ENCODE measurements at regions not wholly inside any gene's neighbourhood (a gene's known extent, or its start where the extent isn't known, plus 50 kb on each side); places are given as distances from the start of the nearest gene placed in this dataset.

DNA sequence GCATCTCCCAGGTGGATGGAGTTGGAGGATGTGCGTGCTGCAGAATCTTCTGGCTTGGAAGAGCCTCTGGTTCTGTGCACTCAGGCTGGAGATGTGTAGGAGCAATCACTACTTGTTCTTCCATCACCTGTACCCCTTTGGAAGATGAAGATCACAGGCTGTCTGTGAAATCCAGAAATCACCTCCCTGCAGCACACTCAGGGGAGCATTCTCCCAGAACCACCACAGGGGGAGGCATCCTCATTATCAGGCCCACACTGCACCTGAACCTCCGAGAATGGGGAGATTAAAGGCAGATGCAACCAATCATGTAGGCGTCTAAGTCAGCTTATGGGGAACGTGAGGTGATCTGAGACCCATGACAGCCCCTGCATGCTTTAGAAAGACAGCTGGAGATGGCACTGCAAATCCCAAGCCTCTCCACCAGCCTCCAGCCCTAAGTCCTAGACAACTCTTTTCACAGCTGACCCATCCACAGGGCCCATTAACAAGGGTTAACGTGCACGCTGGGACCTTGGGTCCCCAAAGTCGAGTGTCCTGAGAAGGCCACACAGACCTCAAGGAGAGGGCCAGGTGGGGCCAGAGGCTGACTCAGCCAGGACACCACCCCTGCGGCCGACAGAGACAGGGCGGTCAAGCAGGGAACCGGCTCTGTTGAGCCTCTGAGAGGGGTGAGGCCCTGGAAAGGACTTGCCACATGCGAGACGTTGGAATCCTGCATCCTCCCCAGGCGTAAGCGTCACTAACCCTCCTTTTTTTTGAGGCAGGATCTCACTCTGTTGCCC, 314.9 kb downstream of the EIPR1 start:
- DNase-seq: no peak

DNA sequence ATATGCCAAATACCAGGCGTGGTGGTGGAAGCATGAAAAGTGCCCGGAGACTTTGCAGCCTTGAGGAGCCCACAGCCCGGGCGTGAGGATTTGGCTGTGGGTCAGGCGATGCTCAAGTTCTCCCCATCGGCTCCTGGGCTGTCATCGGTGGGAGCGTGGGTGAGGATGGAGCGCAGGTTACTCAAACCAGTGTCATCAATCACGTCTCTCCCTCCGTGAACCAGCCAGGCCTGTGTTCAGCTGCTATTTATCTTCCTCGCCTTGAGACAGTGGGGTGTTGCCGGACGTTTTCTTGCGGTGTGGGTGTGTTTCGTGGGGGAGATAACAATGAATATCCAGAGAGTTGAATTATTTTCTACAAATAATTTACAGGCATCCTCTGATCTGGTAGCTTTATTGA, 317.6 kb downstream of the EIPR1 start:
- no peak for DNase-seq

DNA sequence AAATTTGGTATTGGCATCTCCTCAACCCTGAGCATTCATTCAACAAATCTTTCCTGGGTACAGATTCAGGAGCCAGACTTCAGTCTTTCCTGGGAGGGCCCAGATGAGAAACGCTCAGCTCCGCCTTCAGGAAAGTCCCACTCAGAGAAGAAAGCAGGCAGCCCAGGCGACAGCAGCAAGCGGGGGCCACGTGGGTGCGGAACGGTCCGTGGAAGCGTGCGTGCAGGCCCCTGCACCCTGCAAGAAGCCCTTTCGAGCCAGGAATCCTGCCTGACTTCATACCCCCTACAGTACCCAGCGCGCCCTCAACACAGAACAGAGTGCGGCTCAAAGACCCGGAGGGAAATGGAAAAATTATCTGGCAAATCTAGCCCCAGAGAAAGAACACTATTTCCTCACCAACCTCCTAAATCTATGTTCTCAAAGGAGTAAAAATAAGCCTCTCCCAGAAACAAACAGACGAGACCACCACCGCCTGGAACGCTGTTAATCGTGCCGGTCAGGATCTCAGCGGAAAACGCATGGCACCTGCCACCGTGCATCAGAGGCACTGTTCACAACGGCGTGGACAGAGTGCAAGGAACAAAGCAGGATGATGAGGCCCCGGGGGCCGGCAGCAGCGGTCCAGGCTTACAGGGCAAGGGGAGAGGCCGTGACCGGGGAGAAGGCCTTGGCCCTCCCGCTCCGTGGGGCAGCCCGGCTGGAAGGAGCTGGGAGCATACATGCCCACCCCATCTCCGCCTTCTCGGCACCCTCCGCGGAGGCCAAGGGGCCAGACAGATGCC, 318.3 kb downstream of the EIPR1 start:
- peak; percentile 19 for DNase-seq

DNA sequence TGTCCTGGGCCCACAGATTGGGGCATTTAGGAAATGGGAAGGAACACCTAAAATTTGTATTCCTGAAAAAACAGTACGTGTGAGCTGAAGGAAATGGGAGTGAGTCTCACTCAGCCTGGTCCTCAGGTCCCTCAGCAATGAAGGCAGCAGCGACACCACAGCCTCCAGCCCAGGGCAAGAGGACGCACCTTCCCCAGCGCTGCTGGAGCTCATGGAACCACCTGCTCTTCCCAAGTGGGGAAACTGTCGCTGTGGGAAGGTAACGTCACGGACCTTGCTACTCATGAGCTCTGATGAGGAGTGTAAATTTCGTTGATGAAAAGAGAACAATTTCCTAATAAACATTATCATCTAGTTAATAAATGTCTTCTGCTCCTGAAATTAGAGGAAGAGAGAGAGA, 323.6 kb downstream of the EIPR1 start:
- no peak for DNase-seq

DNA sequence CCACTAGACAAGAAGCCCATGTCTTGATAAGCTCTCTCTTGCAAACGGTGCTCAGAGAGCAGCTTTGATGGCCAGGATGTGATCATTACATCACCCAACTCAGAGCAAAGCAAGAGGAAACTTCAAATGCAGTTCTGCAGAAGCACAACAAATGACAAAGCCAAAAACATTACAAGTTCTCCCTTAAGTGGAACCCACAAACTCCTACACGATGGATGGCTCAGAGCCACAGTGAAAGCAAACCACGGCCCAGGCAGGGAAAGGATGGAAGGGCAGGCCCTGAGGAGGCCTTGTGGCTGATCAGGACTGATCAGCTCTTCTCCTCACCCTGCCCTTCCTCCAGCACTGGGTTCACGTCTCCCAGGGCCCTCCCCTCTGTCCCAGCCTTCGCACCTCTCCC, 326.4 kb downstream of the EIPR1 start:
- DNase-seq: no peak

DNA sequence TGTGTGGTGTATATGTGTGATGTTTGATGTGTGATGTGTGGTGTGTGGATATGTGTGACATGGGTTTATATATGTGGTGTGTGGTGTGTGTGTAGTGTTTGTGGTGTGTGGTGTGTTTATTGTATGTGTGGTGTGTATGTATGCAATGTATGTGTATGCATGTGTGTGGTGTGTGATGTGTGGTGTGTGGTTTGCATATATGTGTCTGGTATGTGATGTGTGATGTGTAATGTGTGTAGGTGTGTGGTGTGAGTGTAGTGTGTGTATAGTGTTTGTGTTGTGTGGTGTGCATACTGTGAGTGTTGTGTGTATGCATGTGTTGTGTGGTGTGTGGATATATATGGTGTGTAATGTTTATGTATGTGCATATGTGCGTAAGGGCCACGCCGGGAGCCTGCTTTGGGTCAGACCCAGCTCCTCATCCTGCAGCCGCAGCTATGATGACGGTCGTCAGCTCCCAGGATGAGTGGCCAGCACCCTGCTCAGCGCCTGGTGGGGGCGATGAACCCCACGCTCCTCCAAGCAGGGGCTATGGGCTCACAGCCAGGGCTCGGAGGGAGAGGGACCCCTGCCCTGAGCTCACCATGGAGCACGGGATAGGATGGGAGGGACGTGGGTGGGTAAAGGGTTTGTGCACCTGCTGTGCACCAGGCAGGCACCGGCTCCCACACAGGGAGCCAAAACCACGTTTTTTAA, 331.3 kb downstream of the EIPR1 start:
- DNase-seq: no peak

DNA sequence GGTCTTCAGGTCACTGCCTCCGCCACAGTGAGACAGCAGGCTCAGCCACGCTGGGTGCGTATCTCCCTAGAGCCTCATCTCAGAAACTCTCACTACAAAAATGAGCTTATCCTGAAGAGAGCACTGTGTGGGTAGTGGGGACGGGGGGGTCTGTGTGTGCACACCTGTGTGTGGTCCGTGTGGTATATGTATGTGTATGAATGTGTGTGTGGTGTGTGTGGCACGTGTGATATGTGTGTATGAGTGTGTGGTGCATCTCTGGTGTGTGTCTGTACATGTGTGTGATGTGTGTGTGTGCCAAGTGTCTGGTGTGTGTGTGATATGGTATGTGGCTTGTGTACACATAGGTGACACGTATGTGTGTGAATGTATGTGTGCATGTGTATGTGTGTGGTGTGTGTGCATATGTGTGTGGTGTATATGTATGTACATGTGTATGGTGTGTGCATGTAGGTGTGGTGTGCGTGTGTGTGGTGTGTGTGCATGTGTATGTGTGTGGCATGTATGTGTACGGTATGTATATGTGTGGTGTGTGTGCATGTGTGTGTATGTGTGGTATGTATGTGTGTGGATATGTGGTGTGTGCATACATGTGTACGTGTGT, 332.2 kb downstream of the EIPR1 start:
- no peak for DNase-seq

DNA sequence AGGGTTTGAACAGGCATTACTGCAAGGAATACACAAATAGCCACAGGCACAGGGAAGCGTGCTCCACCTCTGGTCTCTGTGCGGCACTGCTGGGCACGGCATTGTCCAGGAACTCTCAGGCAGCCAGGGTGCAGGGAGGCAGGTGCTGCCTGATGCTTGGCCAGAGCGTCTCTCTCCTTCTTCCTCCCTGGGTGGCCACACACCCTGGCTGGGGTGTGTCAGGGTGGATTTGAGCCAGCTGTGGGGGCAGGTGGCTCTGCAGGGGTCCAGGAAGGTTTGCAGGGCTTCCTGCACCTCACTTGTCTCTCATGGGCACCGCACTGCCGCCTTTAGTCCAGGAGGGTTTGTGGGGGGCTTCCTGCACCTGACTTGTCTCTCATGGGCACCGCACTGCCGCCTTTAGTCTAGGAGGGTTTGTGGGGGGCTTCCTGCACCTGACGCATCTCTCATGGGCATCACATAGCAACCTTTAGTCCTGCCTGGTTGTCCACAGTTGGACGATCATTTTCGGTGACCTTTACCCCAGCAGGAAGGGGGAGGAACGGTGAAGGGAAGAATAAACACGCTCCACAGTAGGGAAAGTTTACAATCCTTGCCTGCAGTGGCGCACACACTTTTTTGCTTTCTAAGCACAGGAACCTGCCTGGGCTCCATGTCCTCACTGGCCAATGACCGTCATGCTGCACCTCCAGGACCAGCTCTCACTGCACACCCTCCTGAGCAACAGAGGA, 332.9 kb downstream of the EIPR1 start:
- DNase-seq: no peak

DNA sequence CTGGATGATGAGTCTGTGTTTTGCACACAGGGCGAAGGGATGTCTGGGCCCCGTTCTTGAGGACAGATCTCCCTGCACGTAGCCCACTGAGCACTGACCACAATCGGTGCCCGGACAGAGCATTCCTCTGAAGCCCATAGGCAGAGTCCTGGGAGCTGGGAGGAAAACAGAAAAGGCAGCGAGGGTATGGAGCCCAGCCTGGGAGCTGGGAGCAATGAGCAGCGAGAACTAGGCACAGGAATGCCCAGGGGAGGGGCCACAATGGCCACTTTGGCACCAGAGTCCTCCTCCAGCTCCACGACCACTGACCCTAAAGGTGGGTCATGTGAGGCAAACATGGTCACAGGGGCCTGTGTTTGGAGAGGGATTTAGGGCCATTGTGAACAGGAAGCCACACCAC, 333.9 kb downstream of the EIPR1 start:
- DNase-seq: no peak

DNA sequence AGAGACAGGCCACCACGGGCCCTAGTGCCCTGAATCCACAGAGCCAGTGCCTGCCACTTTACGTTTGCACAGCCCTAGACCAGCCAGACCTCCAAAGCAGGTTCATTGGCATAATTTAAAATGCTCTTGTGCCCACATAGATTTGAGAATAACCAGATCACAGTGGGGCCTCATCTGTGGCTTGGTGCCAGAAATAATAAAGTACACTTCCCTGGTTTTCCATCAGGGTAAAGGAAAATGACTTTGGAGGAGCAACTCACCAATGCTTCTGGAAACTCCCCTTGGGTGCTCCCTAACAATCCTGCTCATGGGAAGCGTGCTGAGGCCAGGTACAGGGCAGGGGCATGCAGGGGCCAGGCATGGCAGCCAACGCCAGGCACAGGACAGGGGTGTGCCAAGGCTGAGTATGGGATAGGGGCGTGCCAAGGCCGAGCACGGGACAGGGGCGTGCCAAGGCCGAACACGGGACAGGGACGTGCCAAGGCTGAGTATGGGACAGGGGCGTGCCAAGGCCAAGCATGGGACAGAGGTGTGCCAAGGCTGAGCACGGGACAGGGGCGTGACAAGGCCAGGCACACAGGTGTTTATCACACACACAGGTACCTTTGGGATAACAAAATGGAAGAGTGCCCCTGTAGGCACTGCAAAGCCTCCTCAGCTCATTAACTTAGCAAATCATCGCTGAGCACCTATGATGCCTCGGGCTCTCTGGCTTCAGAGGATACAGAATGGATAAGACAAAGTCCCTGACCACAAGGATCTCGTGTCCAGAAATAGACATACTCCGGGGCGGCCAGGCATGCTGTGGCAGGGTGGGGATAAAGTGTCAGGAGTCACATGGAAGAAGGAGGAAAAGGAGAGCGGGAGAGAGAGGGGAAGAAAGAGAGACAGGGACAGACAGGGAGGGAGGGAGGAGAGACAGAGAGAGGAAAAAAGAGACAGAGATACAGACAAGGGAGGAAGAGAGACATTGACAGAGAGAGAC, 334.7 kb downstream of the EIPR1 start:
- peak; percentile 27 for DNase-seq

DNA sequence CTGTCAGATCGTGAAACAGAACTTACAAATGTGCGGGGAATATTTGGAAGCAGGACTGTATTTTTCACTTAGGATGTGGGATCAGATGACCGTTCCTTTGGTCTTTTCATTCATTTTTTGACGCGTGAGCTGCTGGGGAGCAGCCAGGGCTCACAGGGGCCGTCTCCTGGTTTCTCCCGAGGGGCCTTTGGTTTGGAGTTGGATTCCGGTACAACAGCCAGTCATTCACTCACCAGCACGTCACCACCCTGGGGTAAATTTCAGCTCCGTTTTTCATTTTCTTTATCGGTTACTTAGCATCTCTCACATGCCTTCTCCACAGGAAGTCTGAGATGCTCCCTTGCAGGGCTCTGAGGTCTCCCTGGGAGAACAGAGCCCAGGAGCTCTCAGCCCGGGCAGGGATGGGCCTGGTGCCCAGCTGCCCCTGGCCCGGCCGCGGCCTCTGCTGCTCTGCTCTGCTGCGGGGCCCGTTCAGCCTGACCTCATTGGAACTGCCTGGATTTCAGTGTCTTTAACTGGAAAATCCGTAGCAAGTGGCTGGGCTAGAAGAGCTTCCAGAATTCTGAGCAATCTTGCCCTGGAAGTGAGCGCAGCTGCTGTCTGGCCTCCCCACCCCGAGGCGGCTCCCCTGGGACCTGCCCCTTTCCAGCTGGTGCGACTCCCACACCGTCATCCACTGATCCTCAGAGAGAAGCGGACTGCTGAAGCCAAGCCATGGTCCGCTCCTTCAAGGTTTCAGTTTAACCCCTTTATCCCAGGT, 335.6 kb downstream of the EIPR1 start:
- DNase-seq: peak; percentile 82

DNA sequence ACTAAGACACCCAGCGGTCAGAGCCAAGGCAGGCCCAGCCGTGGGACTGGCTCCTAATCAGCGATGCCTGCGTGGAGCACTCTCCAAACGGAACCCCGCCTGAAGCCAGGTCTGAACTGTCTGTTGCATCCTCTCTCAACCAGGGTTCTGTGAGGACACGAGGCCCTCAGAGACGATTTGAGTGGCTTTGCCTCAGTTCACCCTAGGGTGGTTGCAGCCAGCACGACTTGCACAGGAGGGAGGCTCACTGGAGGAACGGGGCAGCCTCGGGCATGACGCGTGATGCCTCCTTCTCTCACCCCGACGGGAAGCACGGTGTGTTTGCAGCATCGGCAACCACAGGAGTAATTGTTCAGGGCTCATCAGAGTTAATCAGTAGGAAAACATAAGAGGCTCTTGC, 336.4 kb downstream of the EIPR1 start:
- no peak for DNase-seq

DNA sequence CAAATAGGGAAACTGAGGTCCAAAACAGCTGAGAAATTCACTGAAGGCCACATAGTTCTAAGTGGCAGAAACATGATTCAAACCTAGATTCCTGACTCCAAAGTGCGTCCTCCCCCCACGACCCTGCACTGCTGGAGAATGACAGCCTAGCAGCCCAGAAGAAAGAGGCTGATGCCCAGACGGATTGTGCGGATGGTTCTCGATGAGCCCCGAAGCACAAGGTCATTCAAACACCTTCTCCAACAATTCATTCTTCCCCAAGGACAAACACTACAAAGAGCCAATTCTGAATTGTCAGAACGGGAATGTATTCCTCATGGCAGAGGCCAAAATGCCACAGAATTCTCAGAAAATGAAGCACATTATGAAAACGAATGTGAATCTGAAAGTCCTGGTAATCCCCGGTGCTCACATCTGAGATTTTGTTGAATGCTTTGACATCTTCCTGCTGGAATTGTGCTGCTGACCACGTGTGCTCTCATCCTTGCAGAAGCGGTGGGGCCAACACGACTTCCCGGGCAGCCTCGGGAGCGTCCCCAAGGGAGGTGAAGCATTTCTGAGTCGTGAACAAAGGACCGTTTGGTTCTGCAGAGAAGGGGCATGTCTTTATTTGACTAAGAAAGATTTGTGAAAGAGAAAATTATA, 337.0 kb downstream of the EIPR1 start:
- DNase-seq: peak; percentile 38

DNA sequence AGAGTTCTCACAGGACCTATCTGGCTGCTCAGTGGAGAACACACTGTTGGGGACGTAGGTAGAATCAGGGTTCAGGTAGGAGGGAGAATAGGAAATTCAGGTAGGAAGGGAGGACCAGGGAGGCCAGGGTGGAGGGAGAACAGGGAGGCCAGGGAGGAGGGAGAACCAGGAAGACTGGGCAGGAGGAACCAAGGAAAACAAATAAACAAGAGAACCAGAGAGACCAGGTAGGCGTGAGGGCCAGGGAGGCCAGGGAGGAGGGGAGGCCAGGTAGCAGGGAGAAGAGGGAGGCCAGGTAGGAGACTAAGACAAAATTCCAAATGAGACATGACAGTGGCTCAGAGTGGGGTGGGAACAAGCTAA, 337.6 kb downstream of the EIPR1 start:
- no peak for DNase-seq

DNA sequence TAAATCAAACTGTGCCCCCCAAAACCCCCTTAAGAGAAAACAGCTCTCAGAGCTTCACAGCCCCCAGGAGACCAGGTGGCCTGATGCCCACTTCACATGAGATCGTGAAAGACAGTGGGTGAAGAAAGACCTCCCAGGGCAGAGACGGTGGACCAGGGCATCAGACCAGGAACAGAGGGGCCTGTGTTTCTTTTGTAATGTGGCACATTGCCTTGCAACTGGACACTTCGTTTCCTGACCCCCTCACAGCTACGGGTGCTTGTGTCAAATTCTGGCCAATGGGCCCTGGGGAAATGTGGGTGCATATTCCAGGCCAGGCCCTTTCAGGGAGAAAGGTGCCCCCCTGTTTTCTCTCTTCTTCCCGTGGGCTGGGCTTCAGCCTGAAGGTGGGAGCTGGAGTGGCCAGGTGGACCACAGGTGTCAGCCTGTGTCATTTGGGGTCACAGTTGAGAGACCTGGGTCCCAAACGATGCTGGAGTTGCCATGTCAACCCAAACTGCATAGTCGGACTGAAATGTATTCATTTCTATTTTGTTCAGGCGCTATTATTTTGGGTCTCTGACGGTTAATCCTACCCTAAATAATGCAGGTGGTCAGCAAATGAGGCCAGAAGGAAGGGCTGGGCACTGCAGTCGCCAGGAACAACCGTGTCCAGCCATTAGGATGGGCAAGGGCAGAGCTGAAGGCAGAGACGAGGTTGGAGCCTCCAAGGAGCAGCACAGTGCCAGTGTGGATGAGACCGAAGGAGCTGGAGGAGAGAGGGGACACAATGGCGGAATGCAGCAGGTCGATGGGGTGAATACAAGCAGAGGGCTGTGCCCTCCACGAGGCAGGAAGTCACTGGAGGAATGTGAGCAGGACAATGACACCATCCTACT, 338.2 kb downstream of the EIPR1 start:
- no peak for DNase-seq

DNA sequence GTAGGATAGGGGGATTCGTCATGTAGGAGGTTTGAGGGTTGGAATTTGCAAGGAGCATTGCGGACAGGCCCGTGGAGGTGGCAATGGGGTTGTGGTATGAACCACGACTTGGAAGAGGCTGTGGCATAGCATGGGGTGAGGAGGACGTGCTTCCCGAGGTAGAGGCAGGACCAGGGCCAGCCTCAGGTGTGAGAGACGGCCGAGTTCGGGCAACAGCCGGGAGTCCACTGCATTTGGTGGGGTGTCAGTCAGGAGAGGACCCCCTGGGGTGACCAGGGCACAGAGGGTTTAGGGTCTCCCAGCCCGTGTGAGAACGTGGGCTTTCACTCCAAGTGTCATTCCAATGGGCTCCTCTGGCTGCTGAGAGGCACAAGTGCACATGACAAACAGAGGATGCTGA, 339.0 kb downstream of the EIPR1 start:
- DNase-seq: no peak

DNA sequence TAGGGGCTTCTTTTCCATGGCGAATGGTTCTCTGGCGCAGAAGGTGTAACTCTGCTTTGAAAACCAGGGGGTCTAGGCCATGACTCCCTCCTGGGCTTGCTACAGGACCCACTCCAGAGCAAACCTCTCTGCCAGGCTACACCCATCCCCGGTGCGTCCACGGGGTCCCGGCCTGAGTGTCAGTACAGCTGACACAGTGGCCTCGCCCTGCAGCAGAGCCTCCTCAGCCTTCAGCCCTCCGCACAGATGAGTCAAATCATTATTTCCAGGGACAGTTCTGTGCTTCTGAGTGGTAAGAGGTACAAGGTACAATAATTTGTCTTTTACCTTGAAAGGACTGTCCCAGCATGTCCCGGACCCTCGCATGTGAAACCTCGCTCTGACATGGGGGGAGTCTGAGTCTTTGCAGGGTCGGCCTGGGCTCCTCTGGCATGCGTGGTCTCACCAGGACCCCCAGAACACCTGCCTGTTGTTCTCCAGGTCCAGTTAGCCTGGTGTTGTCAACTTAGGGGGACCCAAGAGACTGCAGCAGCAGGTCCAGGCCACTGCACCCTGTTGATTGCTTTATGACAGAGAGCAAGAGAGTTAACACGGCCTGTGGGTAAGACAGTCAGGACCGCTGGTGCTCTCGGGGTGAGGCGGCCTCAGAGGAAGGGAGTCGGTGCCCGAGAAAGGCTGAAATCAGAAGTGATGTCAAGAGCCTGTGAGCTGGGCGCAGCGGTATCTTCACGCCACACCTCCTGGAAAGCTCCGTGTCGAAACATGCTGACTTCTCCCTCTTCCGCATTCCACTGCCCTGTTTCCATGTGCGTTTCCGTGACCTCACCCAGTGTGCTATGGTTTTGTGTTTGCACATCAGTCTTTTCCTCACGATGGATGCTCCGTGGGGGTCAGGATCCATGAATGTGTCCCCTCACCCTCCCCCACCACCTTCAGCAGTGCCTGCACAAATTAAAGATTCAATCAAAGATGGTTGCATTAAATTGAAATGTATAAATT, 340.1 kb downstream of the EIPR1 start:
- no peak for DNase-seq

Data from tongue (tissue), 1 donor.